H9 (cell line): ENCODE measurements at regions not wholly inside any gene's neighbourhood (a gene's known extent, or its start where the extent isn't known, plus 50 kb on each side); places are given as distances from the start of the nearest gene placed in this dataset.

ENCODE experiments used
- DNase-seq: peaks from one replicate; pipeline ENCODE4 v3.0.0-alpha.2; 2017
- H2AFZ ChIP-seq: one replicate; pipeline ENCODE4 v1.6.1; 2013; ENCODE audit warnings: mild to moderate bottlenecking, low read length, control low read depth, moderate library complexity
- H2AK5ac ChIP-seq: 2 replicates; pipeline ENCODE4 v1.6.1; 2013; ENCODE audit warnings: low read length, control low read depth, mixed read lengths; ENCODE audit not compliant: insufficient read length
- H2BK120ac ChIP-seq: one replicate; pipeline ENCODE4 v1.6.1; 2013; ENCODE audit warnings: low read depth, mild to moderate bottlenecking, low read length, control low read depth, inconsistent platforms; ENCODE audit not compliant: poor library complexity, severe bottlenecking
- H2BK12ac ChIP-seq: 2 replicates; pipeline ENCODE4 v1.6.1; 2013; ENCODE audit warnings: low read length, control low read depth, mixed read lengths, low read depth; ENCODE audit not compliant: insufficient read length
- H2BK15ac ChIP-seq: 2 replicates; pipeline ENCODE4 v1.6.1; 2013; ENCODE audit warnings: low read depth, low read length, control low read depth
- H2BK20ac ChIP-seq: one replicate; pipeline ENCODE4 v1.6.1; 2013; ENCODE audit warnings: low read depth, mild to moderate bottlenecking, low read length, control low read depth, inconsistent platforms; ENCODE audit not compliant: poor library complexity, severe bottlenecking
- H2BK5ac ChIP-seq: 2 replicates; pipeline ENCODE4 v1.6.1; 2013; ENCODE audit warnings: low read length, control low read depth, mixed read lengths; ENCODE audit not compliant: insufficient read length
- H3K14ac ChIP-seq: 2 replicates; pipeline ENCODE4 v1.6.1; 2013; ENCODE audit warnings: low read length, control low read depth; ENCODE audit not compliant: insufficient read depth
- H3K18ac ChIP-seq: 2 replicates; pipeline ENCODE4 v1.6.1; 2013; ENCODE audit warnings: low read depth, mild to moderate bottlenecking, mixed read lengths, low read length, control low read depth; ENCODE audit not compliant: insufficient read length
- H3K23ac ChIP-seq: 2 replicates; pipeline ENCODE4 v1.6.1; 2013; ENCODE audit warnings: low read length, control low read depth, mixed read lengths, low read depth; ENCODE audit not compliant: insufficient read length
- H3K23me2 ChIP-seq: 2 replicates; pipeline ENCODE4 v1.6.1; 2013; ENCODE audit warnings: low read depth, mild to moderate bottlenecking, mixed read lengths, low read length, control low read depth; ENCODE audit not compliant: insufficient read length, poor library complexity, severe bottlenecking
- H3K27ac ChIP-seq: 2 replicates; pipeline ENCODE4 v1.5.1; 2013; ENCODE audit warnings: low read length, control low read depth, mixed read lengths, low read depth; ENCODE audit not compliant: insufficient read length
- H3K27me3 ChIP-seq: 2 replicates; pipeline ENCODE4 v1.6.1; 2013; ENCODE audit warnings: low read length, control low read depth, inconsistent platforms; ENCODE audit not compliant: insufficient read depth
- H3K4ac ChIP-seq: 2 replicates; pipeline ENCODE4 v1.6.1; 2013; ENCODE audit warnings: low read depth, mild to moderate bottlenecking, control low read depth, inconsistent platforms, low read length, moderate library complexity
- H3K4me1 ChIP-seq: 2 replicates; pipeline ENCODE4 v1.6.1; 2013; ENCODE audit warnings: low read length, control low read depth, inconsistent platforms; ENCODE audit not compliant: insufficient read depth
- H3K4me2 ChIP-seq: 2 replicates; pipeline ENCODE4 v1.6.1; 2013; ENCODE audit warnings: low read length, control low read depth, mixed read lengths; ENCODE audit not compliant: insufficient read length, insufficient read depth
- H3K56ac ChIP-seq: 2 replicates; pipeline ENCODE4 v1.6.1; 2013; ENCODE audit warnings: low read depth, mild to moderate bottlenecking, mixed read lengths, low read length, control low read depth; ENCODE audit not compliant: insufficient read length
- H3K79me1 ChIP-seq: 2 replicates; pipeline ENCODE4 v1.6.1; 2013; ENCODE audit warnings: low read depth, mild to moderate bottlenecking, moderate library complexity, low read length, control low read depth, inconsistent platforms; ENCODE audit not compliant: insufficient read depth, poor library complexity, severe bottlenecking
- H3K79me2 ChIP-seq: 2 replicates; pipeline ENCODE4 v1.6.1; 2013; ENCODE audit warnings: low read length, control low read depth, inconsistent platforms; ENCODE audit not compliant: insufficient read depth
- H3K9ac ChIP-seq: 2 replicates; pipeline ENCODE4 v1.6.1; 2013; ENCODE audit warnings: low read length, control low read depth, mixed read lengths; ENCODE audit not compliant: insufficient read length; ENCODE audit errors: extremely low read depth
- H3K9me3 ChIP-seq: one replicate; pipeline ENCODE4 v1.6.1; 2013; ENCODE audit warnings: low read depth, low read length, inconsistent platforms; ENCODE audit not compliant: control insufficient read depth
- H3T11ph ChIP-seq: one replicate; pipeline ENCODE4 v1.6.1; 2013; ENCODE audit warnings: mild to moderate bottlenecking, low read length, control low read depth, inconsistent platforms
- H4K20me1 ChIP-seq: one replicate; pipeline ENCODE4 v1.6.1; 2013; ENCODE audit not compliant: control insufficient read depth, insufficient read length, insufficient read depth
- H4K5ac ChIP-seq: 2 replicates; pipeline ENCODE4 v1.6.1; 2013; ENCODE audit warnings: low read depth, mild to moderate bottlenecking, mixed read lengths, low read length, control low read depth; ENCODE audit not compliant: insufficient read length
- H4K8ac ChIP-seq: replicated peaks from 2 replicates; pipeline ENCODE4 v1.6.1; 2013; ENCODE audit warnings: low read length, control low read depth, mixed read lengths, low read depth; ENCODE audit not compliant: insufficient read length
- H4K91ac ChIP-seq: 2 replicates; pipeline ENCODE4 v1.6.1; 2013; ENCODE audit warnings: low read depth, mild to moderate bottlenecking, moderate library complexity, mixed read lengths, low read length, control low read depth; ENCODE audit not compliant: insufficient read length
- H3K27ac Mint-ChIP-seq, 3 experiments: 2 replicates in 2 of 3; 3 replicates in 1 of 3; pipeline ENCODE4 v1.8.0; 2020 to 2021; ENCODE audit warnings: mixed read lengths in 3 of 3, mild to moderate bottlenecking in 1 of 3, moderate library complexity in 1 of 3
- H3K27me3 Mint-ChIP-seq: 2 replicates; pipeline ENCODE4 v1.8.0; 2021; ENCODE audit warnings: low read depth, mild to moderate bottlenecking, moderate library complexity, mixed read lengths
- H3K36me3 Mint-ChIP-seq, 3 experiments: 2 replicates in 2 of 3; 3 replicates in 1 of 3; pipeline ENCODE4 v1.8.0; 2020 to 2021; ENCODE audit warnings: low read depth in 3 of 3, mixed read lengths in 3 of 3; ENCODE audit not compliant: insufficient read depth in 1 of 3
- H3K4me1 Mint-ChIP-seq, 2 experiments: 2 replicates each; pipeline ENCODE4 v1.8.0; 2020; ENCODE audit warnings: mixed read lengths in 2 of 2
- H3K4me3 Mint-ChIP-seq, 2 experiments: 2 replicates in 1 of 2; 3 replicates in 1 of 2; pipeline ENCODE4 v1.8.0; 2020 to 2021; ENCODE audit warnings: mild to moderate bottlenecking in 2 of 2, mixed read lengths in 2 of 2, moderate library complexity in 1 of 2
- H3K9me3 Mint-ChIP-seq, 2 experiments: 2 replicates in 1 of 2; 3 replicates in 1 of 2; pipeline ENCODE4 v1.8.0; 2020; ENCODE audit warnings: mild to moderate bottlenecking in 2 of 2, mixed read lengths in 2 of 2, moderate library complexity in 1 of 2
- WGBS: extraction: QIAGEN DNeasy Blood & Tissue Kit; methylation state at CpG from one replicate; pipeline ENCODE4 v1.1.7; 2013; ENCODE audit warnings: missing lambda C conversion rate, low lambda C conversion rate, mixed read lengths; ENCODE audit not compliant: insufficient read length; ENCODE audit errors: extremely low coverage; 5-methylcytosine and 5-hydroxymethylcytosine counted together
- TF ChIP-seq, protein P1 (sequence below): fragments of 200-600 bp; sonication (generic); conservative IDR thresholded peaks from 3 replicates; pipeline ENCODE4 v1.8.0; 2021; ENCODE audit warnings: antibody characterized with exemption, mild to moderate bottlenecking

DNA sequence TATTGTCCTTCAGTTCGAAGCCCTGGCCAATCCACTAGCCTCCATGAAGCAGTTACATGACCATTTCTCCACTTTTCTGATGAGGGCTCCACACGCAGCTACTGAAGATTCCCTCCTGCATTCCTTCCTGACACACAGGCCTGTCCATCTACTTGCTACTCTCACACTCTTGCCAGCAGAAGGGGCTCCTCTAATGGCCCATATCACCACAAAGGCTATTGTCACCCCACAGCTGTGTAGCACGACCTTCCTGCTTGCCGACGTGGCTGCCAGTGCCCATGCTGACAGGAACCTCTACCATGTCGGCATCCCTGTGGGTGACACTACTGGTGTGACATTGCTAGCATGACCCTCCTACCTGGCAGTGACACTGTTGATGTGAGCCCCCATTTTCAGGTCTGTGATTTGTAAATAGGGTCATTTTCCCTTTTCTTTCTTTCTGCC, 1528.6 kb upstream of the TPTE start:
- no peak overlapping the region for H3K56ac ChIP-seq
- H3K9me3 Mint-ChIP-seq: peaks cover 88 to 90% of the 10 kb centered on the region in 2 experiments
- H3K36me3 Mint-ChIP-seq: peaks cover 41 to 67% (median 47%) of the 10 kb centered on the region in 3 experiments
- no peak overlapping the region for H4K91ac ChIP-seq
- no peak overlapping the region for H2BK120ac ChIP-seq
- no peak overlapping the region for H2BK12ac ChIP-seq
- no peak overlapping the region for H2BK5ac ChIP-seq
- no peak overlapping the region for H4K8ac ChIP-seq
- no peak overlapping the region for H3K14ac ChIP-seq
- no peak overlapping the region for H3K4me2 ChIP-seq
- no peak overlapping the region for H2AFZ ChIP-seq
- H3K4me3 Mint-ChIP-seq: no peak overlapping the region; a peak in 1 of 5 replicates
- H3K23me2 ChIP-seq: peaks cover 4% of the 10 kb centered on the region
- no peak overlapping the region for H2AK5ac ChIP-seq
- no CpG with 5 or more reads among the region's 6 CpGs for whole genome bisulfite sequencing
- H4K20me1 ChIP-seq: no peaks in the 10 kb centered on the region
- no peaks in the 10 kb centered on the region for H3K27me3 ChIP-seq
- no peak overlapping the region for H3K4ac ChIP-seq
- H4K5ac ChIP-seq: no peak overlapping the region
- H3K79me1 ChIP-seq: no peaks in the 10 kb centered on the region
- no peaks in the 10 kb centered on the region for H3K4me1 Mint-ChIP-seq
- H3K9ac ChIP-seq: no peak overlapping the region
- H3K9me3 ChIP-seq: peaks cover 92% of the 10 kb centered on the region
- H3T11ph ChIP-seq: no peak overlapping the region
- H2BK15ac ChIP-seq: no peak overlapping the region
- H3K23ac ChIP-seq: no peak overlapping the region
- H3K79me2 ChIP-seq: no peaks in the 10 kb centered on the region
- peaks cover 11% of the 10 kb centered on the region for H3K27me3 Mint-ChIP-seq
- TF ChIP-seq, protein P1, sequence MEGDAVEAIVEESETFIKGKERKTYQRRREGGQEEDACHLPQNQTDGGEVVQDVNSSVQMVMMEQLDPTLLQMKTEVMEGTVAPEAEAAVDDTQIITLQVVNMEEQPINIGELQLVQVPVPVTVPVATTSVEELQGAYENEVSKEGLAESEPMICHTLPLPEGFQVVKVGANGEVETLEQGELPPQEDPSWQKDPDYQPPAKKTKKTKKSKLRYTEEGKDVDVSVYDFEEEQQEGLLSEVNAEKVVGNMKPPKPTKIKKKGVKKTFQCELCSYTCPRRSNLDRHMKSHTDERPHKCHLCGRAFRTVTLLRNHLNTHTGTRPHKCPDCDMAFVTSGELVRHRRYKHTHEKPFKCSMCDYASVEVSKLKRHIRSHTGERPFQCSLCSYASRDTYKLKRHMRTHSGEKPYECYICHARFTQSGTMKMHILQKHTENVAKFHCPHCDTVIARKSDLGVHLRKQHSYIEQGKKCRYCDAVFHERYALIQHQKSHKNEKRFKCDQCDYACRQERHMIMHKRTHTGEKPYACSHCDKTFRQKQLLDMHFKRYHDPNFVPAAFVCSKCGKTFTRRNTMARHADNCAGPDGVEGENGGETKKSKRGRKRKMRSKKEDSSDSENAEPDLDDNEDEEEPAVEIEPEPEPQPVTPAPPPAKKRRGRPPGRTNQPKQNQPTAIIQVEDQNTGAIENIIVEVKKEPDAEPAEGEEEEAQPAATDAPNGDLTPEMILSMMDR: no peak
- H3K18ac ChIP-seq: no peak overlapping the region
- no peak overlapping the region for H3K27ac Mint-ChIP-seq
- H2BK20ac ChIP-seq: no peak overlapping the region
- no peaks in the 10 kb centered on the region for H3K4me1 ChIP-seq
- H3K27ac ChIP-seq: no peak overlapping the region
- DNase-seq: peak; percentile 34
